H1 (cell line): ENCODE measurements at regions not wholly inside any gene's neighbourhood (a gene's known extent, or its start where the extent isn't known, plus 50 kb on each side); places are given as distances from the start of the nearest gene placed in this dataset.

Experiments used
- BACH1 ChIP-seq: IDR thresholded peaks from 2 replicates; pipeline ENCODE4 v1.6.1; 2012; ENCODE audit warnings: low read length, improper control_type of control experiment
- CBX5 ChIP-seq: fragments of 300-800, 300-1000 bp; sonication (generic); IDR thresholded peaks from 2 replicates; pipeline ENCODE4 v1.7.1; 2016; ENCODE audit warnings: antibody characterized with exemption, low read length, low read depth
- TF ChIP-seq, protein P1 (sequence below): IDR thresholded peaks from 2 replicates; pipeline ENCODE4 v1.6.1; 2011; ENCODE audit warnings: low read depth, mild to moderate bottlenecking, low read length; ENCODE audit not compliant: insufficient read depth
- TF ChIP-seq, protein P2 (sequence below): fragments of 300-600 bp; sonication (generic); IDR thresholded peaks from 2 replicates; pipeline ENCODE4 v1.7.1; 2012; ENCODE audit warnings: low read length, moderate library complexity, mild to moderate bottlenecking, inconsistent platforms; ENCODE audit not compliant: insufficient replicate concordance
- TF ChIP-seq, protein P3 (sequence below): IDR thresholded peaks from 2 replicates; pipeline ENCODE4 v1.6.1; 2012; ENCODE audit warnings: low read length, inconsistent platforms

DNA sequence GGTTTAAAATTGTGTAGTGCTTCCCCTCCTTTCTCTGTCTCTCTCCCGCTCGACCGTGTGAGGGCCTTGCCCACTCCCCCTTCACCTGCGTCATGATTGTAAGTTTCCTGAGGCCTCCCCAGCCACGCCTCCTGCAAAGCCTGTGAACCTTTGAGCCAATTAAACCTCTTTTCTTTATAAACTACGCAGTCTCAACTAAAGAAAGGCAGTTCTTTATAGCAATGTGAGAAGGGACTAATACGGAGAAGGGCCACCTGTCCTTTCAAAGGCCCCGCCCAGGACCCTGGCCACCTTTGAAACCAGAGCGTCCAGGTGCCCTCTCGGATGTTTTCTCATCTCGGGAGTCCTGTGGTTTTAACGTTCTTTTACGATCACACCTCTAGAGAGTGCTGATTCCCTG, 741.5 kb downstream of the BRD1 start (continued):
- TF ChIP-seq, protein P1, sequence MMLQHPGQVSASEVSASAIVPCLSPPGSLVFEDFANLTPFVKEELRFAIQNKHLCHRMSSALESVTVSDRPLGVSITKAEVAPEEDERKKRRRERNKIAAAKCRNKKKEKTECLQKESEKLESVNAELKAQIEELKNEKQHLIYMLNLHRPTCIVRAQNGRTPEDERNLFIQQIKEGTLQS, result no peak
- TF ChIP-seq CBX5 (no peak), BACH1 (no peak)
- TF ChIP-seq, protein P2, sequence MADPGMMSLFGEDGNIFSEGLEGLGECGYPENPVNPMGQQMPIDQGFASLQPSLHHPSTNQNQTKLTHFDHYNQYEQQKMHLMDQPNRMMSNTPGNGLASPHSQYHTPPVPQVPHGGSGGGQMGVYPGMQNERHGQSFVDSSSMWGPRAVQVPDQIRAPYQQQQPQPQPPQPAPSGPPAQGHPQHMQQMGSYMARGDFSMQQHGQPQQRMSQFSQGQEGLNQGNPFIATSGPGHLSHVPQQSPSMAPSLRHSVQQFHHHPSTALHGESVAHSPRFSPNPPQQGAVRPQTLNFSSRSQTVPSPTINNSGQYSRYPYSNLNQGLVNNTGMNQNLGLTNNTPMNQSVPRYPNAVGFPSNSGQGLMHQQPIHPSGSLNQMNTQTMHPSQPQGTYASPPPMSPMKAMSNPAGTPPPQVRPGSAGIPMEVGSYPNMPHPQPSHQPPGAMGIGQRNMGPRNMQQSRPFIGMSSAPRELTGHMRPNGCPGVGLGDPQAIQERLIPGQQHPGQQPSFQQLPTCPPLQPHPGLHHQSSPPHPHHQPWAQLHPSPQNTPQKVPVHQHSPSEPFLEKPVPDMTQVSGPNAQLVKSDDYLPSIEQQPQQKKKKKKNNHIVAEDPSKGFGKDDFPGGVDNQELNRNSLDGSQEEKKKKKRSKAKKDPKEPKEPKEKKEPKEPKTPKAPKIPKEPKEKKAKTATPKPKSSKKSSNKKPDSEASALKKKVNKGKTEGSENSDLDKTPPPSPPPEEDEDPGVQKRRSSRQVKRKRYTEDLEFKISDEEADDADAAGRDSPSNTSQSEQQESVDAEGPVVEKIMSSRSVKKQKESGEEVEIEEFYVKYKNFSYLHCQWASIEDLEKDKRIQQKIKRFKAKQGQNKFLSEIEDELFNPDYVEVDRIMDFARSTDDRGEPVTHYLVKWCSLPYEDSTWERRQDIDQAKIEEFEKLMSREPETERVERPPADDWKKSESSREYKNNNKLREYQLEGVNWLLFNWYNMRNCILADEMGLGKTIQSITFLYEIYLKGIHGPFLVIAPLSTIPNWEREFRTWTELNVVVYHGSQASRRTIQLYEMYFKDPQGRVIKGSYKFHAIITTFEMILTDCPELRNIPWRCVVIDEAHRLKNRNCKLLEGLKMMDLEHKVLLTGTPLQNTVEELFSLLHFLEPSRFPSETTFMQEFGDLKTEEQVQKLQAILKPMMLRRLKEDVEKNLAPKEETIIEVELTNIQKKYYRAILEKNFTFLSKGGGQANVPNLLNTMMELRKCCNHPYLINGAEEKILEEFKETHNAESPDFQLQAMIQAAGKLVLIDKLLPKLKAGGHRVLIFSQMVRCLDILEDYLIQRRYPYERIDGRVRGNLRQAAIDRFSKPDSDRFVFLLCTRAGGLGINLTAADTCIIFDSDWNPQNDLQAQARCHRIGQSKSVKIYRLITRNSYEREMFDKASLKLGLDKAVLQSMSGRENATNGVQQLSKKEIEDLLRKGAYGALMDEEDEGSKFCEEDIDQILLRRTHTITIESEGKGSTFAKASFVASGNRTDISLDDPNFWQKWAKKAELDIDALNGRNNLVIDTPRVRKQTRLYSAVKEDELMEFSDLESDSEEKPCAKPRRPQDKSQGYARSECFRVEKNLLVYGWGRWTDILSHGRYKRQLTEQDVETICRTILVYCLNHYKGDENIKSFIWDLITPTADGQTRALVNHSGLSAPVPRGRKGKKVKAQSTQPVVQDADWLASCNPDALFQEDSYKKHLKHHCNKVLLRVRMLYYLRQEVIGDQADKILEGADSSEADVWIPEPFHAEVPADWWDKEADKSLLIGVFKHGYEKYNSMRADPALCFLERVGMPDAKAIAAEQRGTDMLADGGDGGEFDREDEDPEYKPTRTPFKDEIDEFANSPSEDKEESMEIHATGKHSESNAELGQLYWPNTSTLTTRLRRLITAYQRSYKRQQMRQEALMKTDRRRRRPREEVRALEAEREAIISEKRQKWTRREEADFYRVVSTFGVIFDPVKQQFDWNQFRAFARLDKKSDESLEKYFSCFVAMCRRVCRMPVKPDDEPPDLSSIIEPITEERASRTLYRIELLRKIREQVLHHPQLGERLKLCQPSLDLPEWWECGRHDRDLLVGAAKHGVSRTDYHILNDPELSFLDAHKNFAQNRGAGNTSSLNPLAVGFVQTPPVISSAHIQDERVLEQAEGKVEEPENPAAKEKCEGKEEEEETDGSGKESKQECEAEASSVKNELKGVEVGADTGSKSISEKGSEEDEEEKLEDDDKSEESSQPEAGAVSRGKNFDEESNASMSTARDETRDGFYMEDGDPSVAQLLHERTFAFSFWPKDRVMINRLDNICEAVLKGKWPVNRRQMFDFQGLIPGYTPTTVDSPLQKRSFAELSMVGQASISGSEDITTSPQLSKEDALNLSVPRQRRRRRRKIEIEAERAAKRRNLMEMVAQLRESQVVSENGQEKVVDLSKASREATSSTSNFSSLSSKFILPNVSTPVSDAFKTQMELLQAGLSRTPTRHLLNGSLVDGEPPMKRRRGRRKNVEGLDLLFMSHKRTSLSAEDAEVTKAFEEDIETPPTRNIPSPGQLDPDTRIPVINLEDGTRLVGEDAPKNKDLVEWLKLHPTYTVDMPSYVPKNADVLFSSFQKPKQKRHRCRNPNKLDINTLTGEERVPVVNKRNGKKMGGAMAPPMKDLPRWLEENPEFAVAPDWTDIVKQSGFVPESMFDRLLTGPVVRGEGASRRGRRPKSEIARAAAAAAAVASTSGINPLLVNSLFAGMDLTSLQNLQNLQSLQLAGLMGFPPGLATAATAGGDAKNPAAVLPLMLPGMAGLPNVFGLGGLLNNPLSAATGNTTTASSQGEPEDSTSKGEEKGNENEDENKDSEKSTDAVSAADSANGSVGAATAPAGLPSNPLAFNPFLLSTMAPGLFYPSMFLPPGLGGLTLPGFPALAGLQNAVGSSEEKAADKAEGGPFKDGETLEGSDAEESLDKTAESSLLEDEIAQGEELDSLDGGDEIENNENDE, result no peak
- TF ChIP-seq, protein P3, sequence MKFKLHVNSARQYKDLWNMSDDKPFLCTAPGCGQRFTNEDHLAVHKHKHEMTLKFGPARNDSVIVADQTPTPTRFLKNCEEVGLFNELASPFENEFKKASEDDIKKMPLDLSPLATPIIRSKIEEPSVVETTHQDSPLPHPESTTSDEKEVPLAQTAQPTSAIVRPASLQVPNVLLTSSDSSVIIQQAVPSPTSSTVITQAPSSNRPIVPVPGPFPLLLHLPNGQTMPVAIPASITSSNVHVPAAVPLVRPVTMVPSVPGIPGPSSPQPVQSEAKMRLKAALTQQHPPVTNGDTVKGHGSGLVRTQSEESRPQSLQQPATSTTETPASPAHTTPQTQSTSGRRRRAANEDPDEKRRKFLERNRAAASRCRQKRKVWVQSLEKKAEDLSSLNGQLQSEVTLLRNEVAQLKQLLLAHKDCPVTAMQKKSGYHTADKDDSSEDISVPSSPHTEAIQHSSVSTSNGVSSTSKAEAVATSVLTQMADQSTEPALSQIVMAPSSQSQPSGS, result no peak
- TF ChIP-seq, all 59 proteins: peak for 0
